Astrocyte (in vitro differentiated cells and primary cell): ENCODE measurements at regions not wholly inside any gene's neighbourhood (a gene's known extent, or its start where the extent isn't known, plus 50 kb on each side); places are given as distances from the start of the nearest gene placed in this dataset.

Source experiments
- DNase-seq: peaks from one replicate; pipeline ENCODE4 v3.0.0-alpha.2; 2010; ENCODE audit warnings: low read depth
- FAIRE-seq: peaks from 2 replicates; lab custom pipeline; 2011; peaks lifted over from hg19 to GRCh38; lab: Jason Lieb, UNC
- H2AFZ ChIP-seq: 2 replicates; pipeline ENCODE4 v1.6.0; 2012; ENCODE audit warnings: low read depth, low read length, inconsistent platforms
- H3K27ac ChIP-seq: 2 replicates; pipeline ENCODE4 v1.5.1; 2011; ENCODE audit warnings: low read depth, low read length, inconsistent platforms
- H3K27me3 ChIP-seq: 2 replicates; pipeline ENCODE4 v1.6.0; 2011; ENCODE audit warnings: low read length, inconsistent platforms; ENCODE audit not compliant: insufficient read depth
- H3K36me3 ChIP-seq: 2 replicates; pipeline ENCODE4 v1.5.1; 2011; ENCODE audit warnings: low read length, inconsistent platforms; ENCODE audit not compliant: insufficient read depth
- H3K4me1 ChIP-seq: 2 replicates; pipeline ENCODE4 v1.5.1; 2011; ENCODE audit warnings: low read length, inconsistent platforms; ENCODE audit not compliant: insufficient read depth
- H3K4me2 ChIP-seq: 2 replicates; pipeline ENCODE4 v1.6.0; 2012; ENCODE audit warnings: low read length, inconsistent platforms
- H3K4me3 ChIP-seq: 2 replicates; pipeline ENCODE4 v1.5.1; 2011; ENCODE audit warnings: low read depth, mild to moderate bottlenecking, low read length, inconsistent platforms; ENCODE audit not compliant: insufficient read depth
- H3K79me2 ChIP-seq: 2 replicates; pipeline ENCODE4 v1.6.0; 2012; ENCODE audit warnings: mild to moderate bottlenecking, low read length, inconsistent platforms; ENCODE audit not compliant: insufficient read depth
- H3K9ac ChIP-seq: 2 replicates; pipeline ENCODE4 v1.6.0; 2012; ENCODE audit warnings: mild to moderate bottlenecking, low read length, inconsistent platforms
- H3K9me3 ChIP-seq: 2 replicates; pipeline ENCODE4 v1.5.1; 2012; ENCODE audit warnings: low read depth, mild to moderate bottlenecking, low read length, inconsistent platforms; ENCODE audit not compliant: insufficient read depth
- H4K20me1 ChIP-seq: 2 replicates; pipeline ENCODE4 v1.6.0; 2012; ENCODE audit warnings: low read length, inconsistent platforms; ENCODE audit not compliant: insufficient read depth
- H3K27ac Mint-ChIP-seq: one replicate; pipeline ENCODE4 v1.8.0; 2021; ENCODE audit warnings: mild to moderate bottlenecking, mixed read lengths; ENCODE audit not compliant: unreplicated experiment
- H3K27me3 Mint-ChIP-seq: one replicate; pipeline ENCODE4 v1.8.0; 2021; ENCODE audit warnings: low read depth, mixed read lengths; ENCODE audit not compliant: unreplicated experiment
- H3K36me3 Mint-ChIP-seq: one replicate; pipeline ENCODE4 v1.8.0; 2021; ENCODE audit warnings: low read depth, mixed read lengths; ENCODE audit not compliant: unreplicated experiment
- H3K4me1 Mint-ChIP-seq: one replicate; pipeline ENCODE4 v1.8.0; 2021; ENCODE audit warnings: low read depth, mixed read lengths; ENCODE audit not compliant: unreplicated experiment
- H3K4me3 Mint-ChIP-seq: one replicate; pipeline ENCODE4 v1.8.0; 2021; ENCODE audit warnings: mild to moderate bottlenecking, moderate library complexity, mixed read lengths; ENCODE audit not compliant: unreplicated experiment
- H3K9me3 Mint-ChIP-seq: one replicate; pipeline ENCODE4 v1.8.0; 2021; ENCODE audit warnings: mild to moderate bottlenecking, mixed read lengths; ENCODE audit not compliant: unreplicated experiment
- CTCF ChIP-seq: IDR thresholded peaks from 2 replicates; pipeline ENCODE4 v1.5.1; 2011; ENCODE audit warnings: low read depth, mild to moderate bottlenecking, inconsistent platforms, low read length, moderate library complexity; ENCODE audit not compliant: insufficient read depth
- EZH2 ChIP-seq: IDR thresholded peaks from 2 replicates; pipeline ENCODE4 v1.6.1; 2012; ENCODE audit warnings: mild to moderate bottlenecking, low read length, inconsistent platforms; ENCODE audit not compliant: insufficient read depth

GRCh38 chr9:96065482-96066251 lies 190.2 kb downstream of the ERCC6L2 start:
- peaks cover 8% of the 10 kb centered on the region for H3K27me3 Mint-ChIP-seq
- H3K27ac ChIP-seq: no peak overlapping the region
- H3K9ac ChIP-seq: no peak overlapping the region
- no peaks in the 10 kb centered on the region for H3K36me3 Mint-ChIP-seq
- no peak overlapping the region for H2AFZ ChIP-seq
- TF ChIP-seq CTCF (no peak), EZH2 (no peak)
- no peak overlapping the region for H3K4me3 ChIP-seq
- no peak overlapping the region for H3K27ac Mint-ChIP-seq
- no peaks in the 10 kb centered on the region for H3K79me2 ChIP-seq
- no peak for FAIRE-seq
- H3K4me1 Mint-ChIP-seq: peaks cover 16% of the 10 kb centered on the region
- H3K27me3 ChIP-seq: peaks cover 12% of the 10 kb centered on the region
- peaks cover 2% of the 10 kb centered on the region for H3K9me3 Mint-ChIP-seq
- H3K9me3 ChIP-seq: no peaks in the 10 kb centered on the region
- no peak overlapping the region for H3K4me2 ChIP-seq
- H3K36me3 ChIP-seq: no peaks in the 10 kb centered on the region
- no peak overlapping the region for H3K4me3 Mint-ChIP-seq
- H3K4me1 ChIP-seq: no peaks in the 10 kb centered on the region
- no peak for DNase-seq
- no peaks in the 10 kb centered on the region for H4K20me1 ChIP-seq

GRCh38 chr9:96064826-96065481 lies 189.5 kb downstream of the ERCC6L2 start:
- no peaks in the 10 kb centered on the region for H3K79me2 ChIP-seq
- H3K9ac ChIP-seq: no peak overlapping the region
- peaks cover 2% of the 10 kb centered on the region for H3K9me3 Mint-ChIP-seq
- no peak overlapping the region for H3K27ac ChIP-seq
- no peaks in the 10 kb centered on the region for H3K36me3 Mint-ChIP-seq
- H3K36me3 ChIP-seq: no peaks in the 10 kb centered on the region
- TF ChIP-seq EZH2 (no peak), CTCF (no peak)
- no peak overlapping the region for H2AFZ ChIP-seq
- no peak overlapping the region for H3K4me3 ChIP-seq
- no peak overlapping the region for H3K4me3 Mint-ChIP-seq
- H3K4me1 Mint-ChIP-seq: peaks cover 16% of the 10 kb centered on the region
- H3K9me3 ChIP-seq: no peaks in the 10 kb centered on the region
- H3K27ac Mint-ChIP-seq: peak overlapping the region; percentile 8
- no peak for FAIRE-seq
- no peaks in the 10 kb centered on the region for H4K20me1 ChIP-seq
- H3K27me3 ChIP-seq: peaks cover 11% of the 10 kb centered on the region
- H3K27me3 Mint-ChIP-seq: peaks cover 5% of the 10 kb centered on the region
- no peak overlapping the region for H3K4me2 ChIP-seq
- DNase-seq: no peak
- no peaks in the 10 kb centered on the region for H3K4me1 ChIP-seq

GRCh38 chr9:96062854-96063253 lies 187.4 kb downstream of the ERCC6L2 start:
- FAIRE-seq: no peak
- Mint-ChIP-seq H3K36me3 (no peaks in the 10 kb centered on the region), H3K4me1 (peaks cover 16% of the 10 kb centered on the region), H3K27me3 (peaks cover 2% of the 10 kb centered on the region), H3K27ac (no peak overlapping the region), H3K9me3 (peaks cover 2% of the 10 kb centered on the region), H3K4me3 (no peak overlapping the region)
- Histone ChIP-seq H3K79me2 (no peaks in the 10 kb centered on the region), H3K9me3 (no peaks in the 10 kb centered on the region), H3K27ac (no peak overlapping the region), H3K4me1 (no peaks in the 10 kb centered on the region), H3K4me2 (no peak overlapping the region), H3K27me3 (peaks cover 3% of the 10 kb centered on the region), H4K20me1 (no peaks in the 10 kb centered on the region), H2AFZ (no peak overlapping the region), H3K9ac (no peak overlapping the region), H3K4me3 (no peak overlapping the region), H3K36me3 (no peaks in the 10 kb centered on the region)
- TF ChIP-seq CTCF (no peak), EZH2 (no peak)
- no peak for DNase-seq
